ENCODE measurements at regions not wholly inside any gene's neighbourhood (a gene's known extent, or its start where the extent isn't known, plus 50 kb on each side); places are given as distances from the start of the nearest gene placed in this dataset.

- DNase-seq (ENCODE audit: low read depth, low spot score) = no peak
- no peak overlapping the region for H3K27ac ChIP-seq
Measured at GRCh38 chr15:69941706-69942495, 155.8 kb downstream of the TLE3 start.

DNA sequence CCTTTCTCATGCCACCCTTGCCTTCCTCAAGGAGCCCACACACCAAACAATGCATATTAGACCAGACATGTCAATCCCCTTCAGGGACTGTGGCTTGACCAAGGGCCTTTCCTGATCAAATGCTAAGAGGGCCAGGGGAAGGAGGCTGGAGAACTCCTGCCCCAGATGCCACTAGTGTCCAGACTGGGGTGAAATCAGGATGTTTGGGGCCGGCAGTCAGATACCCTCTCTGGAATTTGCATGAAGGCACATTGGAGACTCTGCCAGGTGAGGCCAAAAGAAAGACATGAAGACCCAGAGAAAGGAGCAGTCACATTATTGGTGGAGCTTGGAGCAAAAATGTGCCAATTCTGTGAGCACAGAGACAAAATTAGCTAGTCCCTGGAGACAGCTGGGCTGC lies 154.1 kb downstream of the TLE3 start:
- no peak for DNase-seq (ENCODE audit: low read depth, low spot score)
- no peak overlapping the region for H3K27ac ChIP-seq

DNA sequence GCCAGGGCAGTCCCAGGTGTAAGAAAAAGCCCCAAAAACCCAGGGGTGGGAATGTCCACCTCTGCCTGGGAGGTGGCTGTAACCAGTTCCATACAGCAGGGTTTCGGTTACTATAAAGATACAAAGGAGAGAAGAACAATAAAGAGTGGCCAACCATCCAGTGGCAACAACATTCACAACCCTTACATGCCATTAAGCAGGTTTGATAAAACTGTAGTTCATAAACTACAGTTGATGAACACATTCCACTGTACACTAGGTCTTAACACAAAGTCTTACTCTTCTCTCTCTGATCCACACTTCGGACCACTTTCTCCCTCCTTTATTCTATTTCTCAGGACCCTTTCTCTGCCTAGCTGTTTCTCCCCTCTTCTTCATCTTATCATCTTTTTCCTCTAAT lies 152.0 kb downstream of the TLE3 start:
- DNase-seq (ENCODE audit: low read depth, low spot score) = no peak
- no peak overlapping the region for H3K27ac ChIP-seq

DNA sequence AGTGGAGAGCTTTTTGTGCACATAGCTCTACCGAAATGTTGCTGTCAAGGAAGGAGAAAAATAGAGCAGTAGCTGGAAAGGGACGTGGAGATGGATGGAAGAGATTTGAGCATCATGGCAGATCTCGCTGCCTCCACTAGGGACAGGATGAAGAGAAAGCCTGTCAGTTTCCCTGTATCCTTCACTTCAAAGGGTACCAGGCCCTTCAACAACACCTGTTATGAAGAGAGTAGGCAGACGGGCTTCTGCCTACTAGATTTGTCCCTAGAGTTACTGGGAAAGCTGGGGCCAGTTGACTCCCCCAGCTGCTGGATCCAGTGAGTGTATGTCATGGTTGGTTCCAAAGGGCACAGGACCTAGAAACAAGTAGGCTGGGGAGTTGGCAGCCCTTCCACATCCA lies 150.8 kb downstream of the TLE3 start:
- H3K27ac ChIP-seq = no peak overlapping the region
- DNase-seq (ENCODE audit: low read depth, low spot score) = no peak

DNA sequence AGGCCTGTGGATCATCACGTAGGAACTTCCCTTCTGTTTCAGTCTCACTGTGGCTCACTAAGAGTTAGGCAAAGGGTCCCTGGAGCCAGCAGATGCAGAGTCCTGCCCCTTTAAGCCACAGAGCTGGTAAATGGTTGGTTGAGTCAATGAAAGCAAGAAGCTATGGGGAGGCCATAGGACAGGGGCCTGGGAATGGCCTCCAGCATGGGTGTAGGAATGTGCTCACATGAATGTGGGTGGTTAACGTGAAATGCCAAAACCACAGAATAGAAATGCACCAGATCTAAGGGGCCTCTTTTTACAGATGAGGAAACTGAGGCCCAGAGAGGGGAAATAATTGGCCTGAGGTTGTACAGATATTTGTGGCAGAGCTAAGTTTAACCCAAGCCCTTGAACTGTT lies 150.3 kb downstream of the TLE3 start:
- no peak overlapping the region for H3K27ac ChIP-seq
- no peak for DNase-seq (ENCODE audit: low read depth, low spot score)

DNA sequence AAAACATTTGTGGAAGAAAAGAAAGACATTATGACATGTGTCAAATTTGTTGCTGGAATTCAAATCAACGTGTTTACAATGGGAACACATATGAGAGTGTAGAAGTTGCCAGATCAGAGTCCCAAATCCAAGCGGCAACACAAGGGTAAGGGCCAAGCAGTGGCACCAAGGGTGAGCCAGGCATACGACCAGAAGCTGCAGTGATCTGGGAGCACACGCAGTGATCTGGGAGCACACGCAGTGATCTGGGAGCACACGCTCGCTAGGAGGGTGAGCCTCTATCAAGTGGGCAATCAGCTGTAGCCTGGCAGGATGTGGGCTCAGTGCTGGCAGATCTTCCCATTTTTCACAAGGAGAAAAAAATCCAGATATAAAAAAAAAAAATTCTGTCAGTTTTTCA lies 148.2 kb downstream of the TLE3 start:
- no peak for DNase-seq (ENCODE audit: low read depth, low spot score)
- no peak overlapping the region for H3K27ac ChIP-seq

- no peak overlapping the region for H3K27ac ChIP-seq
- no peak for DNase-seq (ENCODE audit: low read depth, low spot score)
Measured at GRCh38 chr15:69951256-69951897, 146.3 kb downstream of the TLE3 start.

DNA sequence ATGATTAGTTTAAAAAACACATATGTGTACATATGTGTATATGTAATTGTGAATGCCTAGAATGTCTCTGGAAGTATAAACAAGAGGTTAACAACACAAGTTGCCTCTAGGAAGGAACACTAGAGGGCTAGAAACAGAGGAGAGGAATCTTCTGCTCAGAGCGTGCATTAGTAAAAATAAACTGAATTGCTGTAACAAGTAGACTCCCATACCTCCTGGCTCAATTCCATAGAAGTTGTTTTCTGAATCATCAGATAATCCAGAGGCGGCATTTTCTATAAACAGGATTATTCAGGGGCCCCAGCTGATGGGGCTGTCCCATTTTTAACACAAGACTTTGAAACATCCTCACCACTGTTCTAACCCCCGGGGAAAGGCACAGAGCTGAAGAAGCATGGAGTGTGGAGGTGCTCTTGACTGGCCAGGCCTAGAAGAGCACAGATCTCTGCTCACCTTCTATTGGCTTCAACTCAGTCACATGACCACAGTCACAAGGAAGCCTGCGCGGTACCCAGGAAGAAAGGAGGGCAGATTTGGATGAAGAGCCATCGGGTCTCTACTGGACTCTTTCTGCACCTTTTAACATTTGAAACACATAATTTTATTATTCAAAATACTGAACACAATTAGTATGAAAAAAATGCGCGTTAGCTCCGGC lies 145.7 kb downstream of the TLE3 start:
- no peak for DNase-seq (ENCODE audit: low read depth, low spot score)
- no peak overlapping the region for H3K27ac ChIP-seq

GRCh38 chr15:69953051-69953450 lies 144.7 kb downstream of the TLE3 start:
- DNase-seq (ENCODE audit: low read depth, low spot score) = no peak
- H3K27ac ChIP-seq = no peak overlapping the region

DNA sequence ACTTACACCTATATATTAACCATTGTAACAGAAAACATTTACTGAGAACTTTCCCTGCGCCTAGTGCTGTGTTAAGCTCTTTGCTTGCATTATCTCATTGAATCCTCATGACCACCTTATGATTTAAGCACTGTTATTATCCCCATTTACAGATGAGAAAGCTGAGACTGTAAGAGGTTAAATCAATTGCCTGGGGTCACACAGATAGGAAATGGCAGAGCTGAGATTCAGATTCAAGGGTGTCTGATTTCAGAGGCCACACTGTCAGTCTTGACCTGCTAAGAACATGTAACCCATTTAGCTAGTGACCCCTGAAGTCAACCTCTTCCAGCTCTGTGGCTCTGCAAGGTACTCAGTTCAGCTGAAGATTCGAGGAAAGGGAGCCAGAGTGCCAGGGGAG lies 143.9 kb downstream of the TLE3 start:
- DNase-seq (ENCODE audit: low read depth, low spot score) = no peak
- no peak overlapping the region for H3K27ac ChIP-seq

DNA sequence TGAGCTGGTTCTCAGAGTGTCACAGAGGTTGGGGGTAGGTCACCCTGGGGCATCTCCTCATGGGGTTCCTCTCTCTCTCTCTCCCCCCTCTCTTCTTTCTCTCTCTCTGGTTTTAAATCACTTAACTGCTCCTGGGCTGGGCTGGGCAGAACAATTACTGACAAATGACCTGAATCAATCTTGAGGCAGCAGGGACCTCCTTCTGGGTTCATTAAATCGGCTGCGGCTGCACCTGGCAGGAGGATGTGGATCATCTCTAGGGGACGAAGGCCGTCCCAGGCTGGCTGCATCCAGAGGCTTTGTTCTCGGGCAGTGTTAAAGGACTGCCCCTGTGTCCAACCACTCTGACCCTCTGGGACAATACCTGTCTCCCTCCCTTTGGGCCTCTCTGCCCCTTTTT lies 143.1 kb downstream of the TLE3 start:
- H3K27ac ChIP-seq = no peak overlapping the region
- no peak for DNase-seq (ENCODE audit: low read depth, low spot score)

DNA sequence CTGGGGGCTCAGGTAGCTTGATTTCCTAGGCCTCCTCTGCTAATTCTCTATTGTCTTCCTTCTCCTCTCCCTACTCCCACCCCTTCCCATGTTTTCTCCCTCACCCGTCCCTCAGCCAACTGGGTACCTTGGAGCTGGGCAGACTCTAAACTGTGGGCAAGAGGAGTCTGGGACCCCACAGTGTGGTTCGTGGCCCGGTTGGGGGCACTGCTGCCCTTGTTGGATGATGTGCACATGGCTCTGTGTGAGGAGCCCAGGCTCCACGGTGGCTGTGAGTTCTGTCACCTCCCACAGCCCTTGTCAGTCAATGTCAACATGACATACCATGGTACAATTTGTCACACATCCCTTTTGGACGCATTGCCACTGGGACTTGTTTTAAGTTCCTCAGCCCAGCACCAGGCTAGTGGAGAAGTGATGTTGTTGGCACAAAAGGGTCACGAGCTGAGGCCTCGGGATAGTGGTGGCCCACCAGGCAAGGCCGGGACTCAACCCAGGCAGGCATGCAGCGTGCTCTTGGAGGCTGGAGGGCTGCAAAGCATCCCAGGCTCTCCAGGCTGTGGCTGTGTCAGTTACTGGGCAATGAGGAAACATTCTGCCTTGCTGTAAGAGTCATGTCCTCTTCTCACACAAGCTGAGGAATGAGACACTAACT lies 142.3 kb downstream of the TLE3 start:
- DNase-seq (ENCODE audit: low read depth, low spot score) = no peak
- H3K27ac ChIP-seq = no peak overlapping the region

- DNase-seq (ENCODE audit: low read depth, low spot score) = no peak
- H3K27ac ChIP-seq = no peak overlapping the region
Measured at GRCh38 chr15:69956417-69956816, 141.3 kb downstream of the TLE3 start.

DNA sequence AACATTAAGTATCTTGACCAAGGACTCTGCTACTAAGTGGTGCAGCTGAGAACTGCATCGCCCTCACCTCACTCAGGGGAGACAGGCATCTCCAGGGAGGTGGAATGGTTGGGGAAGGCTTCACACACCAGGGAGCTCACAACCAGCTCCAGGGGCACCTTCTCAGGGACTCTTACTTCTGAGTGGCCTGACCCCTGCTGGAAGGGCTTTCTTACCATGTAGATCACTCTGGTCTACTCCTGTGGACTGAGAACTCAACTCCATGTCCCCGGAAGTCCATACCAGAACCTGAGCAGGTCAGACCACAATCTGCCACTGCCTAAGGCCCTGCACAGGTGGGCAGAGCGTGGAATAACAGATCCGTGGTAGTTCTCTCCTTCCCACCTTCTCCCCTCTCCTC lies 140.5 kb downstream of the TLE3 start:
- H3K27ac ChIP-seq = no peak overlapping the region
- no peak for DNase-seq (ENCODE audit: low read depth, low spot score)

- no peak for DNase-seq (ENCODE audit: low read depth, low spot score)
- no peak overlapping the region for H3K27ac ChIP-seq
Measured at GRCh38 chr15:69958496-69959084, 139.1 kb downstream of the TLE3 start.

- H3K27ac ChIP-seq = no peak overlapping the region
- DNase-seq (ENCODE audit: low read depth, low spot score) = no peak
Measured at GRCh38 chr15:69962561-69962960, 135.2 kb downstream of the TLE3 start.

- DNase-seq (ENCODE audit: low read depth, low spot score) = no peak
- H3K27ac ChIP-seq = no peak overlapping the region
Measured at GRCh38 chr15:69963385-69963784, 134.3 kb downstream of the TLE3 start.

DNA sequence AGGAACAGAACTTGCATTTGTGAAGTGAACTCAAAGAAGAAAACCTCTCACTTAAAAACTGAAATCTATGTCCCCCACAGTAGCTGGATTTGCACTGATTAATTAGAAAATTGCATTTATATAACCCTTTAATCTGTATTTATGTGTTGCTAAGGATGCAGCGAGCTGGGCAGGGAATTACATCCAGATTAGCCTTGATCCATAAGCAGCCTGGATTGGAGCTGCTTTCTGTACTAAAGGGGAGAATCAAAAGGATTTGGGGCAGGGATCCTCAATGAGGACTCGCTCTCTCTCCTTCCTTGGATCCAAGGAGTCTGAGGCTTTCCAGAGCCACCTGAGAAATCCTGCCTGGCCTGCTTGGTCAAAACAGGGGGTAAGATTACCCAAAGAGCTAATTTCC lies 125.9 kb downstream of the TLE3 start:
- H3K27ac ChIP-seq = no peak overlapping the region
- no peak for DNase-seq (ENCODE audit: low read depth, low spot score)

GRCh38 chr15:69972436-69972835 lies 125.3 kb downstream of the TLE3 start:
- DNase-seq (ENCODE audit: low read depth, low spot score) = no peak
- no peak overlapping the region for H3K27ac ChIP-seq

DNA sequence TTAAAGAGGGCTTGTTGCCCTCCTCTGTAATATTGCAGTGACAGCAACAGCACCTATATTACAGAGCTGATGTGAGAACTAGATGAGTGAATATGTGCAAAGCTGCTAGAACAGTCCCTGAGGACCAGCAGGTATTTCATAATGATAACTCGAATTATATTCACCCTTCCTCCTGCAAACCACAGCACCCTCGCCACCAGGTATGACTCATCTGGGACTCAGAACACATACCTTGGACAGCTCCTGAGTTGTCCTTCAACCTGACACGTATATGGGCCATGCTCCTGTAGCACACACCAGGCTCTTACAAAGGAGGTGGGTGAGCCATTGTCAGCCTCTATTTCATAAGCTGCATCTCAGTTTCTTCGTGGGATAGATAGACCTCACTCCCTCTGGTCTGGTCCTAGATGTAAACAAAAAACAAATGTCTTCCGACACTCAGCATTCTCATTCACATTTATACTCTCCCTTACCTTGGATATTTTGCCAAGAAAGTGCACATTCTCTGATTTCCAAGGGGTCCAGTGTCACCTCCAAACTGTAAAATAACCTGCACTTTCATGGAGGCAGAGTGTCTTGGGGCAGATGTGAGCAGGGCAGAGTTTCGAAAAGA lies 124.5 kb downstream of the TLE3 start:
- DNase-seq (ENCODE audit: low read depth, low spot score) = peak; percentile 37
- H3K27ac ChIP-seq = no peak overlapping the region

All from epithelial cell of prostate (primary cell).